ENCODE measurements at regions not wholly inside any gene's neighbourhood (a gene's known extent, or its start where the extent isn't known, plus 50 kb on each side); places are given as distances from the start of the nearest gene placed in this dataset.
A peak's percentile ranks its signal among the peaks of the same experiment; 100 is the strongest.
"Not testable (repeated sequence)": the region's sequence is repeated elsewhere in the genome, so short reads cannot be mapped to it uniquely, and the experiment has no call there.

DNA sequence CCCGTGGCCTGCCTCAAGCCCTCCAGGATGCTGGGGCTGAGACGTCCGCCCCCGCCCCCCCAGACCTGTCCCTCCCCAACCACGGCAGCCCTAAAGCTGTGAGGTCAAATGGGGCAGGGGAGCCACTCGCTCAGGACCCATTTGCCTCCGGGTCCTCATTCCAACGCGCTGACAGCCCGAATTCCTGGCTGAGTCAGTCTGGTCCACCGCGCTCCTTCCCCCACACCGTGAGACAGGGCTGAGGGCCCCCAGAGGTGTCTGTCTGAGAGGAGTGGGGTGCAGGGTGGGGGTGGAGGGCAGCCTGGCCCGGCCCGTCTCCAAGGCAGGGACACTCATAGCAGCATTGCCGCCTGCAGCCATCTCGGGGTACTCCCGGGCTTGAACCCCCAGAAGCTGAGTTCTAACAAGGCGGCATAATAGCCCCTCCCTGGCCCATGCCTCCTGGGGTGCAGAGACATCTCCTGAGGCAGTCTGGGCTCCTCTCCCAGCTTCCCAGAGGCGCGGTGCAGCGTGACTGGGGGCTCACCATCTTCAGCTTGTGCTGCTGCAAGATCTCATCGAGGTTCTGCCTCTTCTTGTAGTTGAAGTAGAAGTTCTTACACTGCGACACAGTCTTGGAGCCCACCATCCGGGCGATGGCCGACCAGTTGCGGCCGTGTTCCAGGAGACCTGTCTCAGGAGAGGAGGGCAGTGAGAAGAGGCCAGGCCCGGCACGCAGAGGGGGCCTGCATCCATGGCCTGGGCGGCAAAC lies 90.5 kb downstream of the RFLNA start:
- DNase-seq (ENCODE audit: low spot score): peak; percentile 64

GRCh38 chr12:124384299-124384894 lies 89.5 kb downstream of the RFLNA start:
- no peak for DNase-seq (ENCODE audit: low spot score)

DNA sequence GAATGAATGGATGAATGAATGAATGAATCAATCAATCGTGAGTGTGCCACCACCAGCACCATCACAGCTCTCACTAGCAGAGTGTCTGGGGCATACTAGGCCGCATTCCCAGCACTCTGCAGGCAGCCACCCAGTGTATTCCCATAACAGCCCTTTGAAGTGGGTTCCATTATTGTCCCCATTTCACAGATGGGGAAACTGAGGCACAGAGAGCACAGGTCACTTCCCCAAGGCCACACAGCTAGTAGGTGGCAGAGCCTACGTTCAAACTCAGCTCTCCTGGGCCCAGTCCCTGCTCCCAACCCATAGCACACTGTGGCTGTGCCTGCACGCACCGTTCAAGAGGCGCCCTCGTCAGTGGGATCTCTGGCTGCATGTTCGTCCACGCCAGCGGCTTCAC lies 88.1 kb downstream of the RFLNA start:
- no peak for DNase-seq (ENCODE audit: low spot score)

- DNase-seq (ENCODE audit: low spot score): peak; percentile 75
Measured at GRCh38 chr12:124381456-124382296, 86.8 kb downstream of the RFLNA start.

GRCh38 chr12:124380796-124381455 lies 86.0 kb downstream of the RFLNA start:
- DNase-seq (ENCODE audit: low spot score): no peak

DNA sequence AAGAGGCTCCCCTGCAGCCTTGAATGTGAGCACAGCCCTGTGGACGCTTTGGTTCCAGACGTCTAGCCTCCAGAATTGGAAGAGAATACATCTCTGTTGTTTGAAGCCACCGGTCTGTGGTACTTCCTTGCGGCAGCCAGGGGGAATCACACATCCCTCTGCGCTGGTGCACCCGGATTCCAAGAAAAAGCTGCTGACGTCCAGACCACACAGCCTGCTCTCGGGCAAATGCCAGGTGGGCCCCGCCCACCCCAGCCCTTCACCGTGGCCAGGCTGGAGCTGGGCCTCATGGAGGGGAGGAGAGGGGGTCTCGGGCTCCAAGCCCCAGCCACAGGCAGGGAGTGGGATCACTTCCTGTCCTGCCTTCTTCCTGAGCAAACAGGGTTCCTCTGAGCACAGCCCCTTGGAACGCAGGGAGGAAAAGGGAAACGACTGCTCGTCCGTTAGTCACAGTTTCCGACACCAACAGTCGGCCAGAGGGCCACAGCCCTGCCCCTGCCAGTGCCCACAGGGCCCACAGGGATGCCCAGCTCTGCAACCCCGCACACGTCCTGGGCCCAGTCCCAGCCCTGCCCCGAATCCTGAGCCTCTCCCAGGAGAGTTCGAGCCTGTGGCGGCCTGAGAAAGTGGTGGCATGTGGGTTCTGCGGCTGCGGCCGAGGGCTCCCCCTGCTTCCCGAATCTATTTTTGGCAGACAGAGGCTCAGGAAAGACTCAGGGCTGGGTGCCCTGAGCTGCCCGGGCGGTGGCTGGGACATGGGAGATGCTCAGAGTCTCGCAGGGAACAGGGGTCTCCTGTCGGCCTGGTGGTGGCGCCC lies 85.3 kb downstream of the RFLNA start:
- peak; percentile 54 for DNase-seq (ENCODE audit: low spot score)

- no peak for DNase-seq (ENCODE audit: low spot score)
Measured at GRCh38 chr12:124379379-124379937, 84.6 kb downstream of the RFLNA start.

- DNase-seq (ENCODE audit: low spot score): no peak
Measured at GRCh38 chr12:124378926-124379325, 84.0 kb downstream of the RFLNA start.

GRCh38 chr12:124377981-124378509 lies 83.2 kb downstream of the RFLNA start:
- DNase-seq (ENCODE audit: low spot score): no peak

DNA sequence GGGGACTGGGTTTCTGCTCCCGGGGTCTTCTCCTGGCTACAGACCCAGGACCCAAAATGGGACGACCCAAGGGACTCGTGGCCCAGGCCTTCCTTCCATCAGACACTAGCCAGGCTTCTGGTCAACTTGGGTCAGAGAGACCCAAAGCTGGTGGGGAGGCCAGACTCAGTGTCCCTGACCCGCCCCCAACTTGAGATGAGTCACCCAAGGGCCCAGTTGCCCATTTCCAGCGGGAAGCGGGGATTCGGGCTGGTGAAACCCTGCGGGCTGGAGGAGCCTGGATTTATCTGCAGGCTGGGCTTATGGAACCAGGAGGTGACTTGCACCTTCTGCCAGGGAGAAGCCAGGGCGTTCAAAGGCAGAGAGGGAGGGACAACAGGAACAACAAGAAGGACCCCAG lies 81.5 kb downstream of the RFLNA start:
- DNase-seq (ENCODE audit: low spot score): no peak

DNA sequence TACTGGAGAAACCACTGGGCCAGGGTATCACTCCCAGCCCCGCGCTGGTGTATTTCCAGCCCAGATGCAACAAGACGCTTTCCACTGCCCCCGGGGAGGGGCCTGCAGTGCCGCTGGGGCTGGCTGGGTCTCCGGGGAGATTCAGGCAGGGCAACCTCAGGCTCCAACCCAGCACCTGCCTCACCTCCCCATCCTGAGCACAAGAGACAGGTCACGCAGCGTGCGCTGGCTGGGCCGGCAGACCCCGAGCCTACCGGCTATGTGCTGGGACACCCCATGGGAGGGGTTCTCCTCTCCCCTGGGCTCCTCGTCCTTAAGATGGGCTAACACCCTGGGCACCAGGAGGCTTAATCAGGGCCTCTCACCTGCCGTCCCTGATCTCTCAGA lies 80.9 kb downstream of the RFLNA start:
- no peak for DNase-seq (ENCODE audit: low spot score)

DNA sequence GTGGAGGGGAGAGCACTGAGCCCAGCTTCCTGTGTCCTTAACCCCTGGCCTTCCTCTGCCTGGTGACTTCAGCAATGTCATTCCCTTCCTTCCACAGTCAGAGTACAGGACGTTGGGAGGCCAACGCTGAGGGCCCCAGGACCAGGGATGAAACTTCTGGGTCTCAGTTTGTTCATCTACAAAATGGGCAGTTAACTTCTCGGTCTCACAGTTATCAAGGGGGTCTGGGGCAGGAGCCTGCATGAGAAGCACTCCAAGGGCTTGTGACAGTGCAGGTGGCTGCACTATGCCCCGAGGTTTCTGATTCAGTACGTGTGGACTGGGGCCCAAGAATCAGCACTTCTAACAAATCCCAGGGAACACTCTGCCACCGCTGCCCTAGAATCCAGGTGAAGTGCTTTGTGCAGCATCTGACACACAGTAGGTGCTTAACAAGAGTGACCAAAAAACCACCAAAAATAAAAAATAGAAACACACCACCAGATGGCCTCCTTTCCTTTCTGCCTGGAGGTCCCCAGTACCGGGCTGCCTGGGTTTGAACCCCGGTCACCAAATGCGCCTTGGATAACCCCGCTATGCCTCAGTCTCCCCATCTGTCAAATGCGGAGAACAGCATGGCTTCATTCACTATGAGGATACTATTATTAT lies 80.4 kb downstream of the RFLNA start:
- DNase-seq (ENCODE audit: low spot score): no peak

GRCh38 chr12:124374567-124374966 lies 79.7 kb downstream of the RFLNA start:
- no peak for DNase-seq (ENCODE audit: low spot score)

DNA sequence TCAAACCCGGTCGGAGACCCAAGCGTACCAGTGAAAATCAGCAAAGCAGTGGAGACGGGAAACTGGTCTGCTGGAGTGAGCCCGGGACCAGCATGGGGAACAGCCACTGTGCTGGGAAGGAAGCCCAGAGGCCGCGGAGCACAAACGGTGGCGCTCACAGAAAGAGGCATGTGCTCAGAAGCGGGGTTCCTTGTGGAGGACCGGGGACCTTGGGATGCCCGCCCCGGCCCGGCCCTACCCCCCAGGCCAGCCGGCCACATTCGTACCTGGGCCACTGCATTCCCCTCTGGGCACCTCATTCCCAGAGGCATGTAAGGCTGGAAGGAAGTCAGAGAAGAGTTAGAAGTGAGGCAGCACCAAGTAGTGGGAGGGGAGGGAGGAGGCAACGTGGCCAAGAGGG lies 79.3 kb downstream of the RFLNA start:
- DNase-seq (ENCODE audit: low spot score): no peak

- DNase-seq (ENCODE audit: low spot score): not testable (repeated sequence)
Measured at GRCh38 chr12:124373701-124374100, 78.8 kb downstream of the RFLNA start.

DNA sequence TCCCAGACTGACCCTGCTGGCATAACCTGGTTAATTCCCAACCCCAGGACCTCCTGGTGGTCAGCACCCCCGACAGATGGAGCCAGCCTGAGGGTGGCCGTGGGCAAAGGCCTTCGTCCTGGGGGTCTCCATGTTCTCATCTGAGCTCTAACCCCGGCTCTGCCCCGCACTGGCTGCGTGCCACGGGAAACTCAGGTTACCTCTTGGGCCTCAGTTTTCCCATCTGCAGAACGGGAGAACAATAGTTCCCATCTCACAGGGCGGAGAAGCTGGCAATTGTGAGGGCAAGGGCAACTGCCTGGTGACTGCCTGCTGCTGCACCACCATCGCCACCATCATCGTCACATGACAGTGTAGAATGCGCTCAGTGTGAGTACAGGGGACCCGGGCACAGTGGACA lies 77.9 kb downstream of the RFLNA start:
- no peak for DNase-seq (ENCODE audit: low spot score)

GRCh38 chr12:124371970-124372555 lies 77.2 kb downstream of the RFLNA start:
- no peak for DNase-seq (ENCODE audit: low spot score)

- DNase-seq (ENCODE audit: low spot score): no peak
Measured at GRCh38 chr12:124371366-124371765, 76.5 kb downstream of the RFLNA start.

DNA sequence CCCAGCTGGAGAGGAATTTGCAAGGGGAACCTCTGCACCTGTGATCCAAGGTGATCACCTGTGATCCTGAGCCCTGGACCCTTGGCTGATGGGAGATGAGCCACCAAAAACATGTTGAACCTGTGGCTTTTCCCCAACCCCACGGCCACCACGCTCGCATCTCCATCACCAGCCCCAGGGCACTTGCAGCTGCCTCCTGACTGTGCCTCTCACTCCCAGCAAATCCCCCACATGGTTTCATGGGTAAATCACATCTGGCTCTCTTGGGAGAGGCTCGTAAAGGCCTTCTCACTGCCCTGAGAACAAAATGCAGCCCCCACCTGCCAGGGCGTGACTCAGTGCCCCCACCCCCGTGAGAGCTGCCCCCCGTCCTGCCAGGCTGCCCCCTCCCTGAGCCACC lies 76.0 kb downstream of the RFLNA start:
- no peak for DNase-seq (ENCODE audit: low spot score)

DNA sequence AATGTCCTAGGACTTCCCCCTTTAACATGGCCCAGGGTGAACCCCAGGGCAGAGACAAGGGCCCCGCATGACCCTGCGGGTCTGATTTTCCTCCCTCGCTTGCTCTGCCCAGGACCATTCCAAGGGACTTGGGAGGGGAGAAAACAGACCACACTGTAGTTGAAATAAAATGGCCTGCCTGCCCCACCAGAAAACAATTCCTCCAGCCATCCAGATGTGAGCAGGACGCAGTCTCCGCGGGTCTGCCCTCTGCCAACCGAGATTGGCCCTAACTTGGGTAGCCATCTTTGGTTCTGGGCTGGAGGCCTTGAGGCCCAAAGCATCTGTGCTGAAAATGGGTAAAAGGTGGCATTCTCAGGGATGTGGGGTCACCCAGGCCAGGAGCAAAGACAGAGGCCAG lies 75.5 kb downstream of the RFLNA start:
- no peak for DNase-seq (ENCODE audit: low spot score)

Data from kidney tubule cell (primary cell).